IPS-20b (cell line): ENCODE measurements at regions not wholly inside any gene's neighbourhood (a gene's known extent, or its start where the extent isn't known, plus 50 kb on each side); places are given as distances from the start of the nearest gene placed in this dataset.

Experiments used
- H3K27ac ChIP-seq: one replicate; pipeline ENCODE4 v1.5.1; 2013; ENCODE audit warnings: low read length
- H3K27me3 ChIP-seq: 2 replicates; pipeline ENCODE4 v1.6.1; 2013; ENCODE audit warnings: mild to moderate bottlenecking, low read length, inconsistent platforms; ENCODE audit not compliant: insufficient read depth
- H3K36me3 ChIP-seq: 2 replicates; pipeline ENCODE4 v1.6.1; 2013; ENCODE audit warnings: low read depth, mild to moderate bottlenecking, inconsistent platforms, low read length, moderate library complexity; ENCODE audit not compliant: insufficient read depth
- H3K4me1 ChIP-seq: 2 replicates; pipeline ENCODE4 v1.6.1; 2013; ENCODE audit warnings: mild to moderate bottlenecking, control low read depth, inconsistent platforms, low read length, moderate library complexity; ENCODE audit not compliant: insufficient read depth
- H3K4me3 ChIP-seq: 2 replicates; pipeline ENCODE4 v1.5.1; 2013; ENCODE audit warnings: mild to moderate bottlenecking, low read length, inconsistent platforms
- H3K9ac ChIP-seq: 2 replicates; pipeline ENCODE4 v1.6.1; 2013; ENCODE audit warnings: low read depth, mild to moderate bottlenecking, inconsistent platforms, low read length, moderate library complexity
- H3K9me3 ChIP-seq: 2 replicates; pipeline ENCODE4 v1.6.1; 2013; ENCODE audit warnings: mild to moderate bottlenecking, low read depth, low read length, inconsistent platforms; ENCODE audit not compliant: insufficient read depth

DNA sequence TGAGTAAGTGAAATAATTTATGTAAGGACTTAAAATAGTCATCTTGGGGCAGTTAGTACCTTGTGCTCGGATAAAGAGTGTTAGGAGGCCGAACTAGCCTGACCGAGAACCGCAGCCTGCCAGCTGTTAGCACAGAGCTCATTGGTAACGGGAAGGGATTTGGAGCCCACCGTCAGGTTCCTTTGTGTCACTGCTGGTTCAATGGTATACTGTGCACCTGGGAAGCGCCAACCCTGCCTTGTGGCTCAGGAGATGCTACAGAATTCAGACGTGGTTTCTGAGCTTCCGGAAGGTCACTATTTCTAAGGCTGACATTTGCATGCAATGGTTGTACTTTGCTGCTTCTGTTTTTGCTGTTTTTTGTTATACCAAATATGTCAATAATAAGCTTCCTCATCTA is 403.5 kb downstream of the CADM1 start:
- Histone ChIP-seq H3K9me3 (no peaks in the 10 kb centered on the region), H3K36me3 (no peaks in the 10 kb centered on the region), H3K9ac (no peak overlapping the region), H3K4me1 (no peaks in the 10 kb centered on the region), H3K27ac (no peak overlapping the region), H3K27me3 (no peaks in the 10 kb centered on the region), H3K4me3 (no peak overlapping the region)

DNA sequence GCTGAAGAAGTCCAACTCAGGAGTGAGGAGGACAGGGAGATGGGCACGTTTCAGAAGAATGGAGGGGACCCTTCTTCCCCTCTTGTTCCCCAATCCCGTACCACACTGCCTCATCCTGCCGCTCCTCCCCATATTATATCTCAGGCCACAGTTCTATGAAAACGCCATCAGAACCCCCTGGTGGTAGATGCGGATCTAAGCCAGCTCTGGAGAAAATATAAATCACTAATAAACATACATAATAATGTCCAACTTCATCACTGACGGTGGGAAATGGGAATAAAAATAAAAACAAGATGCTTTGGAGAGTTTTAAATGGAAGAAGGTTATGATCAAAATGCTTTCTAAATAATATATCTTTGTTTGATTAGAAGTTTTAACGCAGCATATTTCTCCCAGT is 400.3 kb downstream of the CADM1 start:
- no peak overlapping the region for H3K4me3 ChIP-seq
- no peaks in the 10 kb centered on the region for H3K36me3 ChIP-seq
- H3K9ac ChIP-seq: no peak overlapping the region
- H3K4me1 ChIP-seq: no peaks in the 10 kb centered on the region
- H3K27ac ChIP-seq: no peak overlapping the region
- H3K9me3 ChIP-seq: no peaks in the 10 kb centered on the region
- peaks cover 4% of the 10 kb centered on the region; the same call in 1 of the 2 replicates for H3K27me3 ChIP-seq

DNA sequence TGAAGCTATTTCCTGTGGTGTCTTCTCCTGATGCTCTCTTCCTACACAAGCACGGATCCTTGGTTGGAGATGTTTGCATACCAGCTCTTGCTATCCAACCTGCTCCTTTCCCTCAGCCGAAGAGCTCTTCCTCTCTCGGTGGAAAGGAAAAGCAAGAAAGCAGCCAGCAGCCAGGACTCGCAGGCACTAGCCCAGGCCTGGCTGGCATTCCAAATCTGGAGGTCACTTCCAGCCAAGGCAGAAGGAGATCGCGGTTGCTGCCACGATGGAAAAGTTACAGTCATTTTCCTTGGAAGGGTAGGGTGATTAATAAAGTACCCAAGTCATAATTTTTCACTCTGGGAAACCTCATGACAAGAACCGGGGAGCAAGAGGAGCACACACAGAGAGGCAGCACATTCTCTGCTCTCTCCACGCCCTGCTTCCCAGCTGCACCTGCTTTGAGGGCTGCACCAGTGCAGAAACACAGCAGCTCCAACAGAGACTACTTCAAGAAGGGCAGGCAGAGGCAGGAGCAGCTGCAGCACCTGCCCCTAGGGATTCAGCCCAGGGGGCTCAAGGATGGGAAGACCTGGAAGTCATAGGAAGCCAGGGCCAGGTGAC is 399.3 kb downstream of the CADM1 start:
- no peak overlapping the region for H3K9ac ChIP-seq
- no peak overlapping the region for H3K4me3 ChIP-seq
- no peaks in the 10 kb centered on the region for H3K36me3 ChIP-seq
- no peaks in the 10 kb centered on the region for H3K9me3 ChIP-seq
- H3K4me1 ChIP-seq: no peaks in the 10 kb centered on the region
- no peak overlapping the region for H3K27ac ChIP-seq
- peaks cover 4% of the 10 kb centered on the region; the same call in 1 of the 2 replicates for H3K27me3 ChIP-seq

DNA sequence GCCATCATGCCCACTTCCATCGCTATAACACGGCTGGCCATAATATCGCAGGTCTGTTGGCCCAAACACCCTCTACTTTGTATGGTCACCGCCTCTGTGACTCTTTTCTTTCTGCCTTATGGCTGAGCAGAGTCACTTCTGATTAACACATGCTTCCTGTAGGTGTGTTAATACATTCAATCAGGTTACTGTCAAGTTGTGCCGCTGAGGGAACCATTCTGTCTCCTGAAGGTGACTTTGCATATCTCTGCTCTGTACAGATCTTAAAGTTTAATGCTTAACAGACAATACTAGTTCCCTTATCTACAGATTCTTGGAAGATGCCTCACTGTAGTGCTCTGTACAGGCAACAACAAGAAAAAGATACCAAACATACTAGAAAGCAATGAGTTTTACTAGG is 393.1 kb downstream of the CADM1 start:
- Histone ChIP-seq H3K36me3 (no peaks in the 10 kb centered on the region), H3K27ac (no peak overlapping the region), H3K4me3 (no peak overlapping the region), H3K4me1 (peaks cover 1% of the 10 kb centered on the region), H3K9me3 (no peaks in the 10 kb centered on the region), H3K9ac (no peak overlapping the region), H3K27me3 (peaks cover 4% of the 10 kb centered on the region; the same call in 1 of the 2 replicates)

DNA sequence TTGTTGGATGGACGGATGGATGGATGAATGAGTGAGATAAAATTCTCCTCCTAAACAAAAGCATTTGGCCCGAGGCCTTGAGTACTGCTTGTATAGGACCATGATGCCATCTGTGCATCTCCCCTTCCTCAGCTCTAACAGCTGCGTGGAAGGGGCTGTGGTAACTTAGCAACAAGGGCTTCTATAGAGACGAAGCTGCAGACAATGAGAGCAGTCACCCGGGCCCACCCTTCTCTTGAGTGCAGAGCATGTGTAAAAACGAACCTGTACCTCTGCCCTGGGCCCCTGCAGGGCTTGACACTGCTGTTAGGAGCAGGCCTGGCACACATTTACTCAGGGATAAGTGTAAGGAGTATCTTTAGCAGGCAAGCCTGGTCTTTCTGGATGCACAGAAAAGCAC is 391.5 kb downstream of the CADM1 start:
- Histone ChIP-seq H3K9ac (no peak overlapping the region), H3K4me1 (peaks cover 17% of the 10 kb centered on the region), H3K4me3 (no peak overlapping the region)

DNA sequence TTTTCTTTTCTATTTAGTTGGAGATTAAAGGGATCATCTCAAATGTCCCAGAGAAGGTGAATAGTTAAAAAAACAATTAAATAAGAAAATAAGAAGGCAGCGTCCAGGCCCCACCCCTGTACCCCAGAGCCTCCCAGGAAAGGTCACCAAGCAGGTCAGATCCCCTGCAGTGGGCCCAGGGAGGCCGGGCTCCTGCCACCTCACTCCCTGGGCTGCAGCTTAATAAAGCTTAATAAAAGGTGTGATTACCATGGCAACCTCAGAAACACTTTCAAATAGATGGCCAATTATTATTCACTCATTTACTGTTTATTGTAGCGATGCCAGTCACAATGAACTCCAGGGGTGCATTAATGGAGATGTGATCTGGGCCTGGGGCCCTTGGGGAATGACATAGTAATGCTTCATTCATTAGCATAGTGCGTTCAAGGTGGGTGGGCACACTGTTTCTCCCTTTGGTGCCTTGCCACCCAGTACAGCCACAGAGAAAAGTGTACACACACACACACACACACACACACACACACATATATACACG is 386.2 kb downstream of the CADM1 start:
- H3K27ac ChIP-seq: no peak overlapping the region
- 0 out of 2 replicates have a peak, but pooled peaks cover 5% of the 10 kb centered on the region for H3K27me3 ChIP-seq
- H3K4me3 ChIP-seq: no peak overlapping the region
- no peak overlapping the region for H3K9ac ChIP-seq
- peaks cover 23% of the 10 kb centered on the region for H3K4me1 ChIP-seq
- H3K9me3 ChIP-seq: no peaks in the 10 kb centered on the region
- H3K36me3 ChIP-seq: no peaks in the 10 kb centered on the region

More for the DNA sequence above, 391.5 kb downstream of the CADM1 start:
- H3K36me3 ChIP-seq: no peaks in the 10 kb centered on the region
- no peaks in the 10 kb centered on the region for H3K9me3 ChIP-seq
- no peak overlapping the region for H3K27ac ChIP-seq
- H3K27me3 ChIP-seq: peaks cover 1% of the 10 kb centered on the region; the same call in 1 of the 2 replicates

DNA sequence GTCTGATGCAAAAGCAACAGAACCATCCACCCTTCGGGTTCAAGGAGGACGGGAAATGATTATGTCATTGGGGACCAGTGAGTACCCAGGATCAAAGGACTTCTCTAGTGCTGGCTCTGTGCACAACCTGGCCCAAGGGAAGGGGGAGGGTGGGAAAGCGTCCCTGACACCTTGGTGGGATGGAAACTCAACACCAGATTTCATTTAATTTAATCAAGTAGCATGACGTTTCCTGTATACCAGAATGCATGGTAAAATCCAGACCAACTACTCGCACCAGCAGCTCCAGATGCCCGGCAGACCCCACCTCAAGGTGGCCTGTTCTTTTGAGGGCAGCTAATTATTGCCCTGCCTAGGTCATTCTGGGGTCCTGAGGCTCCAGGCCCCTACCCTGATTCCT is 385.1 kb downstream of the CADM1 start:
- H3K27me3 ChIP-seq: 0 out of 2 replicates have a peak, but pooled peaks cover 5% of the 10 kb centered on the region
- peaks cover 24% of the 10 kb centered on the region for H3K4me1 ChIP-seq
- no peak overlapping the region for H3K27ac ChIP-seq
- no peaks in the 10 kb centered on the region for H3K36me3 ChIP-seq
- H3K9me3 ChIP-seq: no peaks in the 10 kb centered on the region
- H3K4me3 ChIP-seq: no peak overlapping the region
- no peak overlapping the region for H3K9ac ChIP-seq
